AG04450 (cell line): ENCODE measurements at regions not wholly inside any gene's neighbourhood (a gene's known extent, or its start where the extent isn't known, plus 50 kb on each side); places are given as distances from the start of the nearest gene placed in this dataset.

ENCODE experiments used
- CTCF ChIA-PET: fragments of 300-600, 350-600 bp; formaldehyde crosslinking; extraction: SDS; loops from one replicate; lab custom pipeline; 2022; ENCODE audit warnings: antibody characterized with exemption, inconsistent platforms; lab: Charles Lee
- POLR2A ChIA-PET: fragments of 350-600 bp; formaldehyde crosslinking; extraction: SDS; loops from one replicate; lab custom pipeline; 2021; ENCODE audit warnings: antibody characterized with exemption, inconsistent platforms; lab: Yijun Ruan, JAX
- DNase-seq: peaks from one replicate; pipeline ENCODE4 v3.0.0-alpha.2; 2011; ENCODE audit warnings: low read depth, low spot score
- H3K27ac ChIP-seq: one replicate; pipeline ENCODE4 v1.5.1; 2012; ENCODE audit warnings: low read depth, low read length, control low read depth
- H3K27me3 ChIP-seq: one replicate; pipeline ENCODE4 v1.6.0; 2012; ENCODE audit warnings: low read length; ENCODE audit not compliant: control insufficient read depth, insufficient read depth
- H3K4me3 ChIP-seq: 2 replicates; pipeline ENCODE4 v1.5.1; 2011; ENCODE audit warnings: mild to moderate bottlenecking, low read depth, low read length, control low read depth
- H3K9me3 ChIP-seq: 2 replicates; pipeline ENCODE4 v1.5.1; 2012; ENCODE audit warnings: low read length; ENCODE audit not compliant: control insufficient read depth, insufficient read depth
- TF ChIP-seq, protein P1 (sequence below): IDR thresholded peaks from 2 replicates; pipeline ENCODE4 v1.5.1; 2011; ENCODE audit warnings: low read depth, low read length, control low read depth, inconsistent platforms

DNA sequence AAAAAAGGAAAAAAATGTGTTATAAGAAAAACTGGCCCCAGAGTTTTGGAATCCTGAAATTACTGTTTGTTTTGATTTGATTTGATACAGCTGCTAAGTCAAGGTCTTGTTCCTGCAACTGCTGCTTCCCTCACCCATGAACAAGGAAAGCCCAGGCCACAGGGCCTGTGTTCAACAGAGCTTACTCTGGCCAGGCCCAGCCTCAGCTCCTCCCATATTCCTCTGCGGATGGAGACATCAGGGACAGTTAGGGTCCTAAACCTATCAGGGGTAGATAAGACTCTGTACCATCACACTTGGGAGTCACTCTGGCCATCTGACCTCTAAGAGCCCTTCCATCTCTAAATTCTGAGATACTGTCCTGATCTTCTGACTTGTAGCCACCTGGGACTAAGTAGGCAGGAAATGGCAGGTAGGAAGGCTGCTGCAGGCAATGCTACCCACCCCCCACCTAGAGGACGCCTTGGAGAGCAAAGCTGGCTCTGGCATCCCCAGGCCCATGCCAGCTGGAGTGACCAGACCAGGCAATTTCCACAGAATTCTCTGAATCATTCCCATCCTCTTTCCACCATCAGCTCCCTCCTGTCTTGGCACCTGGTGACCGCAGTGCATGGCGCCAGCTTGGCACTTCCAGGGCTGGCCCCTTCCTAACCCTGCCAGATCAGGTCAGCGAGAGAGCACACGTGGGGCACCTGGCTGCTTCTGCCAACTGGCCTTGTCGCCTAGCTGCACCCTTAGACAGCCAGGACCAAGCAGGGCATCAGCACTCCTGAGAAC is 58.0 kb upstream of the TMEM33 start:
- TF ChIP-seq, protein P1, sequence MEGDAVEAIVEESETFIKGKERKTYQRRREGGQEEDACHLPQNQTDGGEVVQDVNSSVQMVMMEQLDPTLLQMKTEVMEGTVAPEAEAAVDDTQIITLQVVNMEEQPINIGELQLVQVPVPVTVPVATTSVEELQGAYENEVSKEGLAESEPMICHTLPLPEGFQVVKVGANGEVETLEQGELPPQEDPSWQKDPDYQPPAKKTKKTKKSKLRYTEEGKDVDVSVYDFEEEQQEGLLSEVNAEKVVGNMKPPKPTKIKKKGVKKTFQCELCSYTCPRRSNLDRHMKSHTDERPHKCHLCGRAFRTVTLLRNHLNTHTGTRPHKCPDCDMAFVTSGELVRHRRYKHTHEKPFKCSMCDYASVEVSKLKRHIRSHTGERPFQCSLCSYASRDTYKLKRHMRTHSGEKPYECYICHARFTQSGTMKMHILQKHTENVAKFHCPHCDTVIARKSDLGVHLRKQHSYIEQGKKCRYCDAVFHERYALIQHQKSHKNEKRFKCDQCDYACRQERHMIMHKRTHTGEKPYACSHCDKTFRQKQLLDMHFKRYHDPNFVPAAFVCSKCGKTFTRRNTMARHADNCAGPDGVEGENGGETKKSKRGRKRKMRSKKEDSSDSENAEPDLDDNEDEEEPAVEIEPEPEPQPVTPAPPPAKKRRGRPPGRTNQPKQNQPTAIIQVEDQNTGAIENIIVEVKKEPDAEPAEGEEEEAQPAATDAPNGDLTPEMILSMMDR = no peak
- no peak overlapping the region for H3K27ac ChIP-seq
- ChIA-PET CTCF (interaction anchor here (0.7 to 7.0 kb wide), 5 partner anchors 10 to 471 kb away, joined by 3 to 40 read pairs (median 3); no protein-coding TSS in a partner anchor), POLR2A (no interaction called here)
- H3K4me3 ChIP-seq = no peak overlapping the region
- no peak for DNase-seq
- H3K9me3 ChIP-seq = peaks cover 11% of the 10 kb centered on the region; the same call in 1 of the 2 replicates
- H3K27me3 ChIP-seq = peaks cover 93% of the 10 kb centered on the region

DNA sequence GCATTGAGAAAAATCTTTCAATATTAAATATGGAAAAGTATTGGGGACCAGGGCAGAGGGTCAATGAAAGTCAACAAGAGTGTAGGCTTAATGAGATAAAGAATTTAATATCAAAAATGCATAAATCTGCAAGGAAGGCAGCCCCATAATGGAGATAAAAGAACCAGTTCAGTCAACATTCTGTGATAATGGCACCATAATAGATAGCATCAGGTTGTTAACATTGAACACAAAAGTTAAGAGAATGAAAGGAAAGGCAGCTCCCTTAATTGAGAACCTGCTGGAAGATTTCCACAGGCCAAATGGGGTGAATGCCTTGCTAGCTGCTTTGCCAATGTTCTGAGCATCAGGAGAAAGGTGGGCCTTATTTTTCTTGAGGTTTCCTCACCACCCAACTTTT is 60.4 kb upstream of the TMEM33 start:
- peaks cover 8% of the 10 kb centered on the region; the same call in 1 of the 2 replicates for H3K9me3 ChIP-seq
- CTCF ChIA-PET = interaction anchor here (0.8 to 7.0 kb wide), 4 partner anchors 8 to 181 kb away, joined by 3 to 40 read pairs (median 8); no protein-coding TSS in a partner anchor
- TF ChIP-seq, protein P1 = no peak
- no peak overlapping the region for H3K27ac ChIP-seq
- POLR2A ChIA-PET = no interaction called here
- H3K4me3 ChIP-seq = no peak overlapping the region
- no peak for DNase-seq
- peaks cover 77% of the 10 kb centered on the region for H3K27me3 ChIP-seq

DNA sequence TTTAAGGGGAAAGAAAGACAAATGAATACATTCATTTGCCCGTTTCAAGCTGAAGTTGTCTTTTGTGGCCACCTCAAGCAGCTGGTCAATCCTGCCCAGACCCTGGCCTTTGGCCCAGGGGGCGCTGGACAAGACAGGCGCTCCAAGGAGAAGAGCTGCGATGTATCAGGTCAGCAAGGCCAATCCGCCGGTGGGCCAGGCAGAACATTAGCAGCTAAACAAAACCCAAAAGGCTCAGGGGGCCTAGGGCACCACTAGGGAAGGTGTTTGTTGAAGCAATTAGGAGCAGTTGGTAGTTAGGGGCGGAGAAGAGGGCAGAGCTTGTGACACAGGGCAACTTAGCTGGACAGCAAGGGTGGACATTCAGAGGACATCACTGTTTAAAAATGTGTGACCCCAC is 60.8 kb upstream of the TMEM33 start:
- CTCF ChIA-PET = interaction anchor here (0.8 to 7.0 kb wide), 4 partner anchors 9 to 181 kb away, joined by 3 to 40 read pairs (median 8); no protein-coding TSS in a partner anchor
- TF ChIP-seq, protein P1 = no peak
- H3K27me3 ChIP-seq = peaks cover 72% of the 10 kb centered on the region

DNA sequence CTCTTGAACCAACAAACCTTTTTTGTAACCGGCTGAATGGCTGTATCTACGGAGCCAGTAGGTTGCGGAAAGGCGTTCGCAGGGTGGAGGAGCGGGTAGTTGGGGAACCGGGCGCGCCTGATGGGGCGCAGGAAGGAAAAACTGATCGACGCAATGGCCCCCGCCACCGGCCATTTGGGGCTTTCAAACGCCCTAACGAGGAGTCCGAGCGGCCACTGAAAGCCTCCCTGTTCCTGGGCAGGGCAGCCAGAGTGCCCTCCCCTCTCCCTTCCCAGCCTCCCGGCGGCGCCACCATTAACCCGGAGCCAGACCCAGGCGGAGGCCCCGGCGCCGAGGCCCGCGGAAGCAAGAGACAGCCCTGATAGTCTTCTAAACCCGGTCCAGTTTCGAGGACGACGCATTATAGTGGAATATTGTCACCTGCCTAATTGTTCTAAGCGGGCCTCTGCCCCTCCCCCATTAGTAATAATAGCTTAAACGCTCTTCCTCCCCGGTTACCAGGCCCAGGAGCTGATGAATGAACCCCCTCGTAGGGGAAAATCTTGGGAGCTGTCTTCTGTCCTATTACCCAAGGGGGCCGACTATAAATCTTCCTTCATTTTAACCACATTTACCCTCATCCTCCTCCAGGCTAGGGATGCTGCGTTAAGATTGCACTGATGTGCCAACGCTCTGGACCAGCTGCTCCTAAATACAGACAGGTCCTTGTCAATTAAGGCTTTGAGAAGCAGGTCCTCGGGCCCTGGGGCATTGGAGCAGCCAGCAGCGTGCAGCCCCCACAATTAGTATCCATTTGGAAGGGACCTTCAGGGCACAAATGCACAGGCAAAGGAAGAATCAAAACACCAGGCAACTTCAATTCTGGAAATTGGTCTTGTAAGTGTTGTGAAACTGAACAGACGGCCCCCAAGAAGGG is 61.6 kb upstream of the TMEM33 start:
- DNase-seq = no peak
- no peak overlapping the region for H3K27ac ChIP-seq
- TF ChIP-seq, protein P1 = no peak
- ChIA-PET CTCF (interaction anchor here (2.7 to 7.0 kb wide), 2 partner anchors 14 to 180 kb away, joined by 12 to 40 read pairs; no protein-coding TSS in a partner anchor), POLR2A (no interaction called here)
- H3K4me3 ChIP-seq = no peak overlapping the region
- H3K27me3 ChIP-seq = peaks cover 64% of the 10 kb centered on the region
- H3K9me3 ChIP-seq = peaks cover 5% of the 10 kb centered on the region; the same call in 1 of the 2 replicates

More for the DNA sequence above, 60.8 kb upstream of the TMEM33 start:
- no peak overlapping the region for H3K4me3 ChIP-seq
- peaks cover 8% of the 10 kb centered on the region; the same call in 1 of the 2 replicates for H3K9me3 ChIP-seq
- no peak overlapping the region for H3K27ac ChIP-seq
- DNase-seq = no peak
- POLR2A ChIA-PET = no interaction called here
